SJSA1 (cell line): ENCODE measurements at regions not wholly inside any gene's neighbourhood (a gene's known extent, or its start where the extent isn't known, plus 50 kb on each side); places are given as distances from the start of the nearest gene placed in this dataset.

Experiments used
- DNase-seq, 2 experiments: peaks; one replicate each; pipeline ENCODE4 v3.0.0-alpha.2; 2015 to 2020; ENCODE audit warnings: low spot score in 2 of 2, low read depth in 1 of 2
- H3K27ac ChIP-seq: fragments of 250-450 bp; sonication (Bioruptor Pico); 2 replicates; pipeline ENCODE4 v1.5.1; 2020; ENCODE audit warnings: mild to moderate bottlenecking, moderate library complexity
- H3K27me3 ChIP-seq: fragments of 250-450 bp; sonication (Bioruptor Pico); replicated peaks from 2 replicates; pipeline ENCODE4 v1.5.1; 2020; ENCODE audit warnings: mild to moderate bottlenecking, moderate library complexity
- H3K36me3 ChIP-seq: fragments of 250-450 bp; sonication (Bioruptor Pico); 2 replicates; pipeline ENCODE4 v1.5.1; 2020; ENCODE audit warnings: mild to moderate bottlenecking
- H3K4me1 ChIP-seq: fragments of 250-450 bp; sonication (Bioruptor Pico); replicated peaks from 2 replicates; pipeline ENCODE4 v1.6.1; 2021; ENCODE audit warnings: mild to moderate bottlenecking
- H3K4me3 ChIP-seq: fragments of 250-450 bp; sonication (Bioruptor Pico); 2 replicates; pipeline ENCODE4 v1.5.1; 2020; ENCODE audit warnings: mild to moderate bottlenecking
- H3K9me3 ChIP-seq: fragments of 250-450 bp; sonication (Bioruptor Pico); replicated peaks from 2 replicates; pipeline ENCODE4 v1.5.1; 2020; ENCODE audit warnings: mild to moderate bottlenecking

DNA sequence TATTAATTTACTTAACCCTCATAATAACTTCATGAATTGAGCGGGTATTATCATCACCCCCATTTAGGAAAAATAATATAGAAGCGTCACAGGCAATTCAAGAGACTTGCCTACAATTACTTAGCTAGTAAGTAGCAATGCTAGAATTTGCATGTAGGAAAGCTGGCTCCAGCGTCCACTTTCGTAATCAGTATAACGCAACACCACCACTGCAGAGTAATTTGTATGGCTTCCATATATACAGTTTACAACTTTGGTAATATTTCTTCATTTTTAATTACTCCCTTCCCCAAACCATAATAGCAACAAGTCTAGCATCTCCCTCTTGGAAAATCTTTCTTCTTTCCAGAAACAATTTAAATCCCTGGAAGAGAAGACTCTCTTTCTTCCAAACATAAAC, 89.9 kb upstream of the OR5AK2 start:
- H3K27ac ChIP-seq = no peak overlapping the region
- H3K4me1 ChIP-seq = no peaks in the 10 kb centered on the region
- no peaks in the 10 kb centered on the region for H3K36me3 ChIP-seq
- no peaks in the 10 kb centered on the region; the same call in 1 of the 2 replicates for H3K27me3 ChIP-seq
- H3K4me3 ChIP-seq = no peak overlapping the region
- no peaks in the 10 kb centered on the region for H3K9me3 ChIP-seq
- no peak for DNase-seq

DNA sequence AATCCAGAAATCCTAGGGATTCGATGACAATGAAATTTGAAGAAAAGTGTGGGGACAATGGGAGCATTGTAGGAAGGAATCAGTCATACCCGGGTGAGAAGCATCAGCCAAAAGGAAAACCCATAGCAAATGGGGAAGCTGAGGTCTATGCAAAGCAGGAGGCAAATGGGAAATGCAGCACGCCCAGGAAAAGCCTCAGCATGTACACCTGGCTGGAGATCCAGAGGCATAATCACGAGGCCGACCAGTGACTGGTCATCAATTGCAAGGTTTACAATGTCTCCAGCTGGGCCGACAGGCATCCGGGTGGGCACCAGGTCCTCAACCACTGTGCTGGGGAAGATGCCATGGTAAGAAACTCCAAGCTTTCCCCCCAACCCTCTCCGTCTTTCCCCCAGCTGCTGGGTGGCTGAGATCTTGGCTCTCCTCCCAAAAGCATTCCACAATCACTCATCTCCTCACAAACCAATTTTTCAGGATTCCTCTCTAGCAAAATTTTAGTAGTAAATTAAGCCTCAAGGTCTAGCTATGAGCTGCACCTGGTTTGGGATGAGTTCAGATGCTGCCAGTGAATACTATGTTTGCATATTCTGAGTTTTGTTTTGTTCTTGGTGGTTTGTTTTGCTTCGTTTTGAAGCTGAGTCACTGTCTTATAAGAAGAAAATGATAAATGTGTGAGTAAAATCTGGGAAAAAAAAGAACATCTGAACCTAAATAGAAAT, 98.0 kb upstream of the OR5AK2 start:
- Histone ChIP-seq H3K27me3 (no peaks in the 10 kb centered on the region), H3K4me1 (no peaks in the 10 kb centered on the region), H3K4me3 (no peak overlapping the region), H3K27ac (no peak overlapping the region), H3K36me3 (no peaks in the 10 kb centered on the region), H3K9me3 (no peaks in the 10 kb centered on the region; the same call in 1 of the 2 replicates)
- DNase-seq = no peak

DNA sequence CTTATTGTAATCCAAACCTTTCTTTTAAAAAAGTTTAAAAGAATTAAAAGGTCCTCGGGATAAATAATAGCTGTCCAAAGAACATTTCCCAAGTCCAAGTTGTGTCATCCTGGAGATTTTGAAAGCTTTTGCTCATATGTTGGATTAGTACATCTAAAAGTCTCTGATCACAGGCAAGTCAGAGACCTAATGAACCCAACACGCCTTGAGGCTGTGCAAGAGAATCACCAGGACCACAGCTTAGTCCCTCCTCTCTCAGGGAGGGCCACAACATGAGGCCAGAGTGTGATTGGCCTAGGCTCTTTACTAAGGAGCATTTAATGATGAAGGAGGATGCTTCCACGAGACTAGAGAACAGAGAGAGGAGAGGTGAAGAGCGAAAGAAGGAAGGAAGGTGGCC, 98.7 kb upstream of the OR5AK2 start:
- H3K27me3 ChIP-seq = no peaks in the 10 kb centered on the region
- no peaks in the 10 kb centered on the region for H3K4me1 ChIP-seq
- H3K9me3 ChIP-seq = no peaks in the 10 kb centered on the region; the same call in 1 of the 2 replicates
- no peak for DNase-seq
- H3K27ac ChIP-seq = no peak overlapping the region
- H3K36me3 ChIP-seq = no peaks in the 10 kb centered on the region
- H3K4me3 ChIP-seq = no peak overlapping the region

DNA sequence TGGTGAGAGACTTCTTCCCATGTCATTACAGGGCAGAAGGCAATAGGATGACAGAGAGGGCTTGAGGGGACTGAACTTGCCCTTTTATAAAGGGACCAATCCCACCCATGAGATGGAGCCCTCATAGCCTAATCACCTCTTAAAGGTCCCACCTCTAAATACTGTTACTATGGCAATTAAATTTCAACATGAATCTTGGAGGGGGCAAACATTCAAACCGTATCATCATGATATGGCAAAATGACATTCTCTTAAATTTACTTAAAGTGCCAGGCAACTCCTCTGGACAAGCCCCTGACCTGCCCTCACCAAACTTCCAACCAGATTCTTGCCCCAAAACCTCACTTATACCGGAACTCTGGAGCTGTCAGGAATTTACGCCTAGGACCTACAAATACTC, 100.8 kb upstream of the OR5AK2 start:
- Histone ChIP-seq H3K4me1 (no peaks in the 10 kb centered on the region), H3K27me3 (no peaks in the 10 kb centered on the region), H3K4me3 (no peak overlapping the region), H3K27ac (no peak overlapping the region), H3K36me3 (no peaks in the 10 kb centered on the region), H3K9me3 (no peaks in the 10 kb centered on the region)
- DNase-seq = no peak

DNA sequence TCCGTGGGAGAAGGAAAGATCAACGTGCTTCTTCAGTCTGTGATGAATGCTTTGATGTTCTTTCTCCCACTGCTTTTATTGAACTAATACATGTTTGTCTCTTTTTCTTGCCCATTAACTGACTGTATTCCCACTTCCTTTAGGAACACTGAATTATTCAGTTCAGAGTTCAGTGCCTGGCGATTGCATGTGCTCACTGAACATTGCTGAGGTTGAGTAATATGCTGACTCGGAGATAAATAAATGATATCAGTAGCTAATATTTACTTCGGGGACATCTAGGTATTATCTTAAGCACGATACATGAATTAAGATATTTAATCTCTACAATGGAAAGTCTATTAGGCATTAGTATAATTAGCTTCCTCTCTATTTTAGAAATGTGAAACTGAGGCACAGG, 102.3 kb upstream of the OR5AK2 start:
- DNase-seq = no peak
- no peaks in the 10 kb centered on the region for H3K27me3 ChIP-seq
- no peaks in the 10 kb centered on the region for H3K36me3 ChIP-seq
- no peak overlapping the region for H3K4me3 ChIP-seq
- H3K4me1 ChIP-seq = no peaks in the 10 kb centered on the region
- no peaks in the 10 kb centered on the region for H3K9me3 ChIP-seq
- H3K27ac ChIP-seq = no peak overlapping the region

DNA sequence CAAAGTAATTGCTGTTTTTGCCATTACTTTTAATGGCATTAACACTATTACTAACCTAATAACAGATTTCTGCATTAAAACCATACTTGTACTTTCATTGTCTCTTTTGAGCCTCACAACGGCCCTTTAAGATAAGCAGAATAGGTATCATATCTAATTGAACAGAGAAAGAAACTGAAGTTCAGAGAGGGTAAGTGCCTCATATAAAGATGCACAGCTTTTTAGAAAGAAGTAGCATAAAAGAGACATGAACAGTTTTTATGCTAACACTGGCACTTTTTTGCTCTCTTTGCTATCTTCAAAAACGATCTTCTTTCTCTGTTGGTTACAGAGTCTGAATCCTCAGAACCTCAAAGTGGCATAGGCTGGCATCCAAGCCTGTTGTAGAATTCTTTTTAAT, 102.9 kb upstream of the OR5AK2 start:
- no peaks in the 10 kb centered on the region for H3K4me1 ChIP-seq
- H3K4me3 ChIP-seq = no peak overlapping the region
- H3K27ac ChIP-seq = no peak overlapping the region
- H3K27me3 ChIP-seq = no peaks in the 10 kb centered on the region
- no peaks in the 10 kb centered on the region for H3K36me3 ChIP-seq
- DNase-seq = no peak
- H3K9me3 ChIP-seq = no peaks in the 10 kb centered on the region

DNA sequence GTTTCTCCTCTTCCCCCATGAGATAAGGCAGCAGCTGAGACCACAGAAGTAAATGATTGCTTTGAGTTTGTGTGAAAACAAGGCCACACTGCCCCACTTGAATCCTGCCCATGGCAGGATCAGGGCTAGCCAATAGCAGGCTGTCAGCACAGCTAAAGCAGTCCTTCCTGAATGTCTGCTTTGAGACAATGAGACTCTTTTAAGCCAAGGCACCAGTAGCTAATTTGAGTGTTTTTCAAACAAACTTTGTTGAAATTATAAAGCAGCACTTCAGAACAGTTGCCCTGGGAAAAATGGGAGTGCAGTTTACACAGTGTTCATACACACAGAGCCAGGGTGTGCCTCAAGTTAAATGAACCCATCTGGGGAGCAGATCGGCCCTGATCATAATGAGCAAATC, 103.5 kb upstream of the OR5AK2 start:
- no peak overlapping the region for H3K4me3 ChIP-seq
- no peak overlapping the region for H3K27ac ChIP-seq
- H3K9me3 ChIP-seq = no peaks in the 10 kb centered on the region
- no peaks in the 10 kb centered on the region for H3K27me3 ChIP-seq
- no peak for DNase-seq
- no peaks in the 10 kb centered on the region for H3K36me3 ChIP-seq
- no peaks in the 10 kb centered on the region for H3K4me1 ChIP-seq

DNA sequence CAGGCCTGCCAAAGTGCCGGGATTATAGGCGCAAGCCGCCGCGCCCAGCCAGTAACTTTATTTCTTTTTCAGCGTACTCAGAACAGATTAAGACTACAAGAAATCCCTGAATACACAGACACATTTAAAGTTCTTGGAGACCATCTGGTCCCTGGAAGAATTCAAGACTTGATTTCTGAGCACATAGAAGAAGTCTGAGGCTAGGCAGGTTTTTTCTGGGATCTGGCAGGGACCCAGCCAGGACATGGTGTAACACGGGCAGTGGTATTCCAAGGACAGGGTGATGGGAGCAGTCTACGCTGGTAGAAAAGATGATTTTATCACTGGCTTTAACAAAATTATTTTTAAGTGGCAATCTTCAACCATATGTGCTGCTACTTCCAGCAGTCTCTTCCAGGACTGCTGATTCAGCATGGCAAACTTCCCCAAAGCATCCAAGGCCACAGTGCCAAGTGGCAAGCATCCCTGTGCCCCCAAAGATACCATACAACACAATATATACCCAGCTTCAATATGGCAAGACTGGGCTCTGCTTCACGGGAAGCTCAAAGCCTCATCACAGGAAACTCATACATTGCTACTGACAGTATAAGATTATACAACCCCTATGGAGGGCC, 105.2 kb upstream of the OR5AK2 start:
- DNase-seq = no peak
- H3K36me3 ChIP-seq = no peaks in the 10 kb centered on the region
- no peaks in the 10 kb centered on the region for H3K4me1 ChIP-seq
- H3K27ac ChIP-seq = no peak overlapping the region
- no peaks in the 10 kb centered on the region for H3K9me3 ChIP-seq
- no peaks in the 10 kb centered on the region for H3K27me3 ChIP-seq
- H3K4me3 ChIP-seq = no peak overlapping the region

DNA sequence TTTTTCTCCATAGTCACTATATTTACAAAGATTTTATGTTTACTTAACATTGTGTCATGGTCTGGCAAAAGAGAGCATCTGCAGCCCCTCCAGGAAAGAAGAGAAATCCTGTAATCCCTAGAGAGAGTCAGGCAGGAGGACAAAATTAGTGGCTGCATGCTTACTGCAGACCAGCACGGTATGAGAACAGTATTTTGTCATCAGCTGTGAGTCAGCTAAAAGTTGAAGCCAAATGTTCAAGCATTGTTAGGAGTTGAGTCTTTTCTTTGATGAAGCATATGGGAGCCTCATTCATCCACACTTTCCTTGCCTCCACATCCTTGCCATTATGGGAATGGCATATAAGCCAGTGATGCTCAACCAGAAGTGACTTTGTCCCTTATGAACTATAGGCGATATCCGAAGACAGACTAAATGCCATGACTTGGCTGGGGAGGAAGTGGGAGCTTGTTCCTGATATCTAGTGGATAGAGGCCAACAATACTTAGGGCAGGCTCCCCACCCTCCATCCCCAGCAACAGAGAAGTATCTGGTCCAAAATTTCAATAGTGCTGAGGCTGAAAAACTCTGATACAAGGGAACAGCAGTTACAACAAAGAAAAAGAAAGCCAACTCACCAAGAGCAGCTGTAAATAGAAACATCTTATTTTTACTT, 112.0 kb upstream of the OR5AK2 start:
- no peaks in the 10 kb centered on the region for H3K4me1 ChIP-seq
- H3K27ac ChIP-seq = no peak overlapping the region
- H3K36me3 ChIP-seq = no peaks in the 10 kb centered on the region
- no peak for DNase-seq
- H3K4me3 ChIP-seq = no peak overlapping the region
- H3K27me3 ChIP-seq = no peaks in the 10 kb centered on the region
- no peaks in the 10 kb centered on the region for H3K9me3 ChIP-seq

DNA sequence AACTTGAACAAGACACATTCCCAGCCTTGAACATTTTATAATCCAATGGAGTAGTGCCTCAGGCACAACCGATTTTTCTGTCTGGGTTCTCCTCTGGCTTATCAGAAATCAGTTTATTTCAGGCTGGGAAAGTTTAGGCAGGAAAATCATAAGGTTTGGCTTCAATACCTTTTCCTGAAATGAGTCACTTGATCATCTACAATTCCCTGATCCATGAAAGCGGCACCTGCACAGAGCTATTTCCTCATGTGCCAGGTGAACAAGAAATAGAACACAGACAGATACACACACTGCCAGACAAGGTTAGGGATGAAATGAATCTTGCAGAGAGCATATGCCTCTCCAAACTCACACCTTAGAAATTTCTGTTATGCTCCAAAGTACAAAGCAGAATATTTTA, 106.7 kb upstream of the OR9G4 start:
- no peak for DNase-seq
- H3K27ac ChIP-seq = no peak overlapping the region
- H3K9me3 ChIP-seq = no peaks in the 10 kb centered on the region
- H3K4me1 ChIP-seq = no peaks in the 10 kb centered on the region
- 0 out of 2 replicates have a peak, but pooled peaks cover 2% of the 10 kb centered on the region for H3K27me3 ChIP-seq
- no peak overlapping the region for H3K4me3 ChIP-seq
- no peaks in the 10 kb centered on the region for H3K36me3 ChIP-seq

DNA sequence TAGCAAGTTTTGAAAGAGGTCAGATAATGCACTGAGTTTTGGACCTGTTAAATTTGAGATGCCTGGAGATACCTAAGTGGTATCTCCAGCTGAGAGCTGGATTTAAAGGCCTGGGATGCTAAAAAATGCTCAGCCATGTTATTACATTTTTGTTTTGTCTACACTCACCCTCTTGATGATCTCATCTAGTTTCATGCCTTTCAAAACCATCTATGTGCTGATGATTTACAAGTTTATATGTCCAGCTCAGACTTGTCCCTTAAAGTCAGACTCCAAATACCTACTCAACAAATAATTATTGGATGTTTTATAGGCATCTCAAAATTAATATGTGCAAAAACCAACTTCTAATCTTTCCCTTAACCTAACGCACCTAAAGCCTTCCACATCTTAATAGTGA, 103.6 kb upstream of the OR9G4 start:
- no peak for DNase-seq
- no peak overlapping the region for H3K4me3 ChIP-seq
- 0 out of 2 replicates have a peak, but pooled peaks cover 2% of the 10 kb centered on the region for H3K27me3 ChIP-seq
- H3K4me1 ChIP-seq = no peaks in the 10 kb centered on the region
- H3K36me3 ChIP-seq = no peaks in the 10 kb centered on the region
- H3K27ac ChIP-seq = no peak overlapping the region
- H3K9me3 ChIP-seq = no peaks in the 10 kb centered on the region

DNA sequence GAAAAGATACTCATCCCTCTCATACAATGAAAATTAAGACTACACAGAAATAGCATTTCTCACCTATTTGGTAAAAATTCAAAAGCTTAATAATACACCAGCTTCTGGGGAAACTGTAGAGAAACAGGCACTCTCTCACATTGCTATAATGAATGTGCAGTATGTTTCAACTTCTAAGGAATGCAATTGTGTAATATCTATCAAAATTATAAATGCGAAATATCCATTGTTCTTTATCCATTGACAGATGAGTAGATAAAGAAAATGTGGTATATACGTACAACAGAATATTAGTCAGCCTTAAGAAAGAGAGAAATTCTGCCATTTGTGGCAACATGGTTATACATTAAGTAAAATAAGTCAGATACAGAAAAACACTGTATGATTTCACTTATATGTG, 101.4 kb upstream of the OR9G4 start:
- Histone ChIP-seq H3K27me3 (0 out of 2 replicates have a peak, but pooled peaks cover 2% of the 10 kb centered on the region), H3K9me3 (no peaks in the 10 kb centered on the region), H3K4me1 (no peaks in the 10 kb centered on the region), H3K4me3 (no peak overlapping the region), H3K36me3 (no peaks in the 10 kb centered on the region), H3K27ac (no peak overlapping the region)
- no peak for DNase-seq

DNA sequence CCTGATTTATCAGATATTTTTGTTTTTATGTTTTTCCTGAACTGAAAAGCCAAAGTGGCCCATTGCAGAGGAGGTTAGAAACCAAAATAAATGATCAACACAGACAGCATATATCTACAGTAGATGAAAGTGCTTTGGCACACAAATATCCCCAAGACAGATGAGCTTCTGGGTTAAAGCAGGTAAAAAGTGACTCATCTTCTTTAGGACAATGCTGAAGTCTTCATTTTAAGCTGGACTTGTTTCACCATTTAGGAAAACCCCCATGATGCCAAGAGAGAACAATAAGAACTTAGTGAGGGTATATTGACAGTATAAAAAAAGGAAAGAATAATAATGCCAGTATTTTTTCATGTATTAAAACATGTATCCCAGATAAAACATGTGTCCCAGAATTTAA, 100.8 kb upstream of the OR9G4 start:
- Histone ChIP-seq H3K4me1 (no peaks in the 10 kb centered on the region), H3K27me3 (0 out of 2 replicates have a peak, but pooled peaks cover 2% of the 10 kb centered on the region), H3K27ac (no peak overlapping the region), H3K9me3 (no peaks in the 10 kb centered on the region), H3K36me3 (no peaks in the 10 kb centered on the region), H3K4me3 (no peak overlapping the region)
- DNase-seq = no peak

DNA sequence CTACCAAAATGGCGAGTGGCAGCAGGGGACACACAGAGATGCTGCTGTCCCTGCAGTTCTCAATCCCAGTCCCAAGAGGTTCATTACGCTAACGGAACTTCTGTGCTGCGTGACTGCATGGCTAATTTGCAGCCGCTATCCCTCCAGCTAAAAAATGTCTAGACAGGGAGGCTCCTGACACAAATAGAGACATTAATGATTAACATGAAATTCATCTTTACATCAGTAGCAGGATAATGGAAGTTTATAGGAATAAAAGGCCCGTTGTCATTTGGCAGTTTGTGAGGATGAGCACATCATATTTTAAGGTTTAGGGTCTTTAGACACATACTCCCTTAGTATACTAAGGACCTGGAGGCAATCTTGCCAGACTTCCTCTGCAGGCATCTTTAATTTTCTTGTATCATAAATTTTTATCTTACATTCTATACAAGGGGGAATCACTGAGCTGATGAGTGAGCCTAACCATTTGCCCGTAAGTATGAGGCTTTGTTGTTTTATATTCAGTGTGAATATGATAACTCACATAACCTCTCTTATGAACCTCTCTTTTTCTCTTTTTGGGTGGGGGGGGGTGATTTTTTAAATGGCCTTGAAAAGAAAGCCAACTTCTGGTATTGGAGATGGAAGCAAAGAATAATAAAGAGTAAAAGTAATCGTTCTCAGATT, 99.8 kb upstream of the OR9G4 start:
- DNase-seq = no peak
- H3K27ac ChIP-seq = no peak overlapping the region
- H3K36me3 ChIP-seq = no peaks in the 10 kb centered on the region
- no peaks in the 10 kb centered on the region for H3K9me3 ChIP-seq
- H3K4me3 ChIP-seq = no peak overlapping the region
- 0 out of 2 replicates have a peak, but pooled peaks cover 5% of the 10 kb centered on the region for H3K27me3 ChIP-seq
- no peaks in the 10 kb centered on the region for H3K4me1 ChIP-seq
